ENCODE measurements at regions not wholly inside any gene's neighbourhood (a gene's known extent, or its start where the extent isn't known, plus 50 kb on each side); places are given as distances from the start of the nearest gene placed in this dataset.

DNA sequence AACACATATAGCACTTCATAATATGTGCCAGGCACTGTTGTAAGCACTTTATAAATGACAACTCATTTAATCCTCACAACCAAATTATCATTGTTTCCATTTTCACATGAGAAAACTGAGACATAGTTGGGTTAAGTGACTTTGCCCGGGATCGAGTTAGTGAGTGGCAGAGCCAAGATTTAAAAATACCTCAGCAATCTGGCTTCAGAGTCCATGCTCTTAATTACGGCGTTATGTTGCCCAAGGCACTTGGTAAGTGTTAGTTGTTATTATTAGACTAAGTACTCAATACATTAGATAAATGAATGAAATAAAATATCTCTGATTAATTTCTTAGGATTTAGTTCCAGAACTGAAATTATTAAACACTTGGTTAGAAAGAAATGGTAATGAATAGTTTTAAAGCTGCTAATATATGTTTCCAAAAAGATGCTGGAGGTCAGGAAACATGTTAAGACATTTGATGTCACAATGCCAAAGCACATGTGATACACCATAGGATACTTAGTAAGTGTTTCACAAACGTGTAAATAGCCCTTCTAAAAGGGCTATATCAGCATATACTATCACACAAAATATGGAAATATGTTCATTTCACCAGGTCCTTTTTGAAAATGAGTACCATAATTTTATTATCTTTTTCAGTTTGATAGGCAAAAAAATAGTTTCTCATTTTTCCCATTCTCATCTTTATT, 301.9 kb downstream of the GPAT3 start:
- DNase-seq = no peak

DNA sequence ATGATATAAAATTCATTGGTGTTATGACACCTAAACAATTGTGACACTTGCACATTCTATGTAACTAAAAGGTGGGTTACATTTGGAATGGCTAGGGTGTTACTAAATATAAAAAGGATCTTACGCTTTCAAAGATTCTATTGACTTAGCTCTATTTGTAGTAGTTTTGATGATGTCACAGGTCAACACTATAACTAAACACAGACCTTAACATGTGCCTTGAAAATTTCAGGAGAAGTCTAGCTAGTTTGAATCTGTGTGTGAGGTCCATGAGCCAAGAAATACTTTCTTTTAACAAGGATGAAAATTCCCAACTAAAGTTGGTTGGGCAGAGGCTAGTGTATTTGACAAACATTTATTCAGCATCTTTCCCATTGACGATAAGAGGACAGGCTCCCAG, 298.0 kb downstream of the GPAT3 start:
- no peak for DNase-seq

DNA sequence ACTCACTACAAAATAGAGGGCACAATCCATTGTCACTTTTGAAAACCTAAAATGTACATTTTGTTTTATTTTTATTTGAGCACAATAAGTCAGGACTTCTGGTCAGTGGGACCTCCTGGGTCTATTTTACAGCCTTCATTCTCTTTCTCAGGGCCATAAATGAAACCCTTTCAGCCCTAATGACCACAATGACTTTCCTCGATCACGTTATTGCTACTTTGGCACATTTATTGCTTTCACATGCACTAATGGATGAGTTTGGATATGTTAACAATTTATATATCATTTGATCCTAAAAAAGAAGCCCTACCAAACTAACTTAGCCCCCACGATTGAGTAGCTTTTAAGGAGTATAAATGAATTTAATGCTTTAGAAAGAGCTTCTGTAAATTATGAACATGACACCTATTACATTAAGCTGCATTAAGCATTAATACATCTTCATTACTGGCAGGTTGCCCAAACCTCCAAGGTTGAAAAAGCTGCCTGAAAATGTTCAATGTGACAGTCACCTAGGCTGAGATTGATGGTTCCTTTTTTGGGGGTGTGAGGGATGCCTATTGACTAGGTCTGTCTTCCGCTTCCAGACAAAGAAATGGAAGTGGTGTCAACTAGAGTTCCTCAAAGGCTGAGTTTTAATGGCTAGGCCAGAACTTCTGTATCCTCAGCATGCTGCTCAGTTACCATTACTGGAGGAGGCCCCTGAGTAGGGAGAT, 296.4 kb downstream of the GPAT3 start:
- no peak for DNase-seq

DNA sequence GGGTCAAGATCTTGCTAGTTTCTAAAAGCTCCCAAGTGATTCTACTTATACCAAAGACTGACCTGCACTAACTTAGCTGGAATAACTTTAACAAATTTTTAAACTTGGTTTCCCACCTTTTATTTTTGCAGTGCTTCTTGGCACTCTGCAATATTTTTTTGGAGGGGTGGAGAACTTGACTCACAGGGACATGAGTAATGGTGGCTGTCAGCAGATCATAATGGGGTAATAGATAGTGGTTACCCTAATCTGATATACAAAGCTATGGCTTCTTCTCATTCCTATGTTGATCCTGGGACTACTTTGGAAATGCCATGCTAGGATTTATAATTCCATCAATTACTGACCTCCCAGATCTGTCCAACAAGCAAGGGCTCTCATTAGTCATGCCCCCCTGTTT, 295.7 kb downstream of the GPAT3 start:
- no peak for DNase-seq

DNA sequence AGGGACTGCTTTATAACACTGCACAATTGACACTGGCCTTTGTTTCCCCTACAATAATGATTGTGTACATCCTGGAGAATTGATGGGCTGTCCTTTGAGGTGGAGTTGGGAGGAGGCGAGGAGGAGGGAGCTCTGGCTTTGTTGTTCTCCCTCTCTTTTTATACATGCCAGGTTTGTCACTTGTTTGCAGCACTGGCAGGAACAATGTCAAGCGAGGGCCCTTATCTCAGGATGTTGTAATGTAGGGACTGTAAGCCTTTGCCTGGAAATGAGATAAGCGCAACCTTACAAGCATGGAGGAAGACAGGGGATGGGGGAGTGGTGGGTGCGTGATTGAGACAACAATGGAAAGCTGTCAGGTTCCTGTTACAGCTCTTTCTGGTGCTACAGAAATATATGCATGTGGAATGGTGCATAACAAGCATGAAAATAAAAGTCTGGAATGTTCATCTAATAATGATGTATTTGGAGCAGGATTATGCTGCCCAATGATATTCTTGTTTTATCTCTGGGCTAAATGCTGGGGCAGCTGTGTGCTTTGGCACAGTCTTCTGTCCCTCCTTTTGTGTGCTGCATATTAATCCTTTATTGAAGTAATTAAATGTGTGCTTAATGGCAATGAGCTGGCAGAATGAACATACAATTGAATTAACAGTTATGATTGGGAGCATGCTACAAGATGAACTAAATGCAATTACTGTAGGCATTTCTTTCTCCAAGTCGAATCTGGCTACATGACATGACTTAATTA, 294.4 kb downstream of the GPAT3 start:
- no peak for DNase-seq

DNA sequence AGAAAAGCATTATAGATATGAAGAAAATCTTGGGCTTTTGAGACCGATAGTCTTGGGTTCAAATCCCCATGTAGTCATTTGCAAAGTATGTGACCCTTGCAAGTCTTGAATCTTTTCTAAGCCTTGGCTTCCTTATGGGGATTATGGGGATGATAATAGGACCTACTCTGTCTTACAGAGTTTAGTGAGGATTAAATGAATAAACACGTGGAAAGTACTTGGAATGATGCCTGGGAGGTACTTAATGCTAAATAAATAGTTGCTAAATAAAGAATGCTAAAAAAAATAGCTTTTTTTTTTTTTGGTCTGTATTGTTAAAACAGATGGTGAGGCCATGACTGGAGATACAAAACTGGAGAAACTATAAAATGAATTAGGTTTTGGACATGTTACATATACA, 292.7 kb downstream of the GPAT3 start:
- peak; percentile 9 for DNase-seq

DNA sequence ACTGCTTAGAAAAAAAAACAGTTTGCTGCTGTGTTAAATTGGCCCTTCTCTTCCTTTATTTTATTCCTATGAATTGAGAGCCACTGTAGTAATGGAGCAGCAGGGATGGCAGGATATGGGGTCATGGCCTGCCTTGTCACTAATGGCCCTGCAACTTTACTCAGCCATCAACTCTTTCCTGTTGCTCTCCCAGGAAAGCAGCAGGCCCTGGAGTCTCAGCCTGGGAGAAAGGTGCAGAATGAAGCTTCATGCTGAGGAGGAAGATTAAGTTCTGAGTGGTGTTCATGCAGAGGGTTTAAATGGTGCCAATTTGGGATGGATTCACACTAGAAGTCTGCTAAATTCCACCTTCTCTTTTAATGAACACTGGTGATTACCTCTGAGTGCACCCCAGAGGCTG, 285.6 kb downstream of the GPAT3 start:
- DNase-seq = no peak

DNA sequence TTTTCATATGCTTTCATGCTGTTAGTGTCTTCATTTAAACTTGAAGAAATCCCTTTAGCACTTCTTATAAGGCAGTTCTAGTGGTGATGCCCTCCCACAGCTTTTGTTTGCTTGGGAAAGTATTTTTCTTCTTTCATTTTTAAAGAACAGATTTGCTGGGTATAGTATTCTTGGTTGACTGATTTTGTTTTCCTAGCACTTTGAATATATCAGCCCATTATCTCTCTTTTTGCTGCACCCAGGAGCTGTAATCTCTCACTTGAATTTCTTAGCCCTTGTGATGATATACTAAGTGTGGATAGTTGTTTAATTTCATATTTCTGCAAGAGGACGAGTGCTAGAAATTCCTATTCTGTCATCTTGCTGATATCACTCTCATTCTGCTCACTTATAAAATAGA, 283.7 kb downstream of the GPAT3 start:
- DNase-seq = no peak

DNA sequence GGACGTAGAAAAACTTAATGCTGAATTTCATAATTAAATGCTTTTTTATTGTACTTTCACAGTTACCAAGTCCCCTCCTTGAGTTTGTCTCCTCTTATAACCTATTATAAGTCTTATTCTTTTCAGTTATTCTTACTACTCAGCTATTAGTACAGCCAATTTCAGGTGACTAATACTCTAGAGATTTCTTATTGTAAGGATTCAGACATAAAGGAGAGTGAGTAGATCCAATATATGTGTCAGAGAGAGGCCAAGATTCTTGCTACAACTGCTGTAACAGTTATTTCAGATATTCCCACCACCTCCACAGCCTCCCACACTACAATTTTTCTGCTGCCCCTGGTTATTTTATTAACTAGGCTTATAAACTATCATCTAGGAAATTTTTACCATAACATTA, 274.5 kb downstream of the GPAT3 start:
- no peak for DNase-seq

DNA sequence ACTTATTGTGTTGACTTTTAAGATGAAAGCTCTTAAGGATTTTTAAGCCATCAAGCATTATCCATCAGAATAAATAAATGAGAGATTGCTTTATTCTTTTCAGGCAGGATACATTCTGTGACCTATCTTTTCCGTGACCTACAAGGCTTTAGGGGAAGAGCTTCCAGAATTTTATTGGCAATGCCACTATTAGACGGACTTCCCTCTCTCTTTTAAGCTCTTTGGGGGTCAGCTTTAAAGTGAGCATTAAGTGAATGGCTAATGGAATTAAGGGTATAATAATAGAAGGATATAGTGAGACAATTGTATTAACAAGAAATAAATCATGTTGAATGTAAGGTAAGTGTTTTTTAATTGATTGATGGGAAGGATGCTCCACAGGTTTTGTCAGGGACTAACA, 273.7 kb downstream of the GPAT3 start:
- DNase-seq = no peak

DNA sequence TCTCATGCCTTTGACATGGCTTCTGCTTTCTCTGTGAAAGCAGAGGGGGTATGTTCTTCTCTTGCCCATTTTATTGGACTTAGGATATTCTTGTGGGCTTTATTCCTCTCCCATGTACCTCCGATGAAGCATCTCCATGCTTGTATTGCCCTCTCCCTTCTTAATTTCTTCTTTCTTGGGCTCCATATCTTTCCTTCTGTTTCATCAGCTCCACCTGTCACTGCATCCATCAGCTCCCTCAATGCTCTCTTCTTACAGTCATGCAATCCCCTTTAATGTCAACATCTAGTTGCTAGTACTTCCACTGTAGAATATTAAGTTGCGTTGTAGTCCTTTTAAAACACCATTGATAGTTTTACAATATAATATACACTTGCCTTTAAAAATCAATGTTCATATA, 257.6 kb downstream of the GPAT3 start:
- no peak for DNase-seq

DNA sequence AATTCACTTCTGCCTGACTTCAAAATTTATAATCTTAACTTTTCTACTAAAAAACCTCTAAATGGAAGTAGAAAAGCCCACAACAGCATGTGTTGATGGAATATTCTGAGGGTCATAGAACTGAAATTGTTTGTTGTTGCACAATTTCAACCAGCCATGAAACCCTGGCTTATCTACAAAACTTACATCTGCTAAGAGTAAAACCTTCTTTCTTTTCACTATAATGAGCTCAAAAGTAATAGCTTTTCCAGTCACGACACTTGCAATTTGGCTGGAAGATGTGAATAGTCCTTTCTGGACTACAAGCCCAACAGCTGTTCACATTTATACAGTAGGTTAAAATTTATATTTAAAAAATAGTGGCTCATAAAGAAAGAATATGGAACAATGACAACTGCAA, 250.0 kb downstream of the GPAT3 start:
- DNase-seq = no peak

DNA sequence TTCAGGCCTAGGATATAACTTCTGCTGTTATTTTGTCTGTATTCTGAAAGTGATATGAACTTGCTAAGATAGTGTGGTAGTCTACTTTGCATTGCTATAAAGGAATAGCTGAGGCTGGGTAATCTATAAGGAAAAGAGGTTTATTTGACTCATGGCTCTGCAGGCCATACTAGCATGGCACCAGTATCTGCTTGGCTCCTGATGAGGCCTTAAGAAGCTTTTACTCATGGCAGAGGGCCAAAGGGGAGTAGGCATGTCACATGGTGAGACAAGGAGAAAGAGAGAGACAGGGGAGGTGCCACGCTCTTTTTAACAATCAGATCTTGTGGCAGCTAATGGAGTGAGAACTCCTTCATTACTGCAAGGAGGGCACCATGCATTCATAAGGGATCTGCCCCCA, 247.3 kb downstream of the GPAT3 start:
- DNase-seq = no peak

DNA sequence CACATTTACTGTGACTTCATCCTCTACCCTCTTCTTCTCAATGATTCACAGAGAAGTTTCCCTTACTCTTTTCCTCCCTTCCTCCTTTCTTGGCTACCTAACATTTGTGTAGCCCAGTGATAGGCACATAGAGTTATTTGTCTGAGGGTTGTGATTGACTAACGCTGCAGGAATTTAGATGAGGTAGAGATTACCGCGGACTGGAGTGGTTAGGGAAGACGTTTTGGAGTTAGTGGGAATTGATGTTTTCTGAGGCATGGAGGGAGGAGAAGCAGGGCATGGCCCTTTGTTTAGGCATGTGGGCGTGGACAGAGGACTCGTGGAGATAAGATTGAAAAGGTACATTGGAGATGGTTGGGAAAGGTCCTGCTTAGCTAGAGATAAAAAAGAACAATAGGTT, 246.7 kb downstream of the GPAT3 start:
- DNase-seq = no peak

DNA sequence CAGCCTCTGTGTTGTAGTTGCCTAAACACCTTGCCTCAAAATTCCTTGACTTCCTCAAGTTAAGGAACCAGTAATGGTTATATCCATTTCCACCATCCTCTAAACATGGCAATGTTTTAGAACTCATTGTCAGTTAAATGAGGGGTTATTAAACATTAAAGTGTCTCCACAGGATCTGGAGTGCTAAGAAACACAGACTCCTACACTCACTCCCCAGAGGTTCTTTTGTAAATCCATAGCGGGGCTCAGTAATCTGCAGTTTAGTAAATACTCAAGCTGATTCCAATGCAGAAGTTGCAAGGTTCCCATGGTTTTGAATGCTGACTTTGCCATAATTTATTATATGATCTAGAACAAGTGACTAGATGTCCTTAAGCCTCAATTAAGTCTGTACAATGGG, 245.5 kb downstream of the GPAT3 start:
- no peak for DNase-seq

DNA sequence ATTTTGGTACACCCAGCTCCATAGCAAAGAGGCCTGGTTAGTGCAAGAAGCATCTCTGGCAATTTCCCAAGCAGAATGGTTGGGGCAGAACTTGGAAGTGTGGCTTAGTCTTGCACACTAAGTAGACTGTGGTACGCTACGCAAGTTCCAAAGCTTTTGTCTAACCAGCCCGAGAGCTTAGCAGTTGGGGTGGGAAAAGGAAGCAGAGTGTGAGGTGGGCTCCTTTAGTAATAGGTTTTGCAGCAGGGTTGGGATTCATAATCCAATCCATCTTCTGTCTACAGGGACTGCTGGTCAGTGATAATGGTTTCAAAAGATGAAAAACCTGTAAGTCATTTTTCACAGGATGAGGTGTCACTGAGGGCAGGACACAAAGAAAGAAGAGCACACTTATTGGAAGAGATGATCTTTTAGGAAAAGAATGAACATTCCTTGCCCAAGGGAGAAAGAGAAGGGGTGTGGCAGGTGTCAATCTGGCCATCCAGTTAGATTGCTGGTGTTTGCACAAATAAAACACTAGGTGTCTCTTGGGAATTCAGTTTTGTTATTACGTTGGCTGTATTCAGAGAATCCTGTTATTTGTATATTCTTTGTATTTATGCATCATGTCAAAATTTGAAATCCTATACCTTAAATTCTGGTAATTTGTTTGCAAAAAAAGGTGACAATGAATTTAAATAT, 244.3 kb downstream of the GPAT3 start:
- no peak for DNase-seq

DNA sequence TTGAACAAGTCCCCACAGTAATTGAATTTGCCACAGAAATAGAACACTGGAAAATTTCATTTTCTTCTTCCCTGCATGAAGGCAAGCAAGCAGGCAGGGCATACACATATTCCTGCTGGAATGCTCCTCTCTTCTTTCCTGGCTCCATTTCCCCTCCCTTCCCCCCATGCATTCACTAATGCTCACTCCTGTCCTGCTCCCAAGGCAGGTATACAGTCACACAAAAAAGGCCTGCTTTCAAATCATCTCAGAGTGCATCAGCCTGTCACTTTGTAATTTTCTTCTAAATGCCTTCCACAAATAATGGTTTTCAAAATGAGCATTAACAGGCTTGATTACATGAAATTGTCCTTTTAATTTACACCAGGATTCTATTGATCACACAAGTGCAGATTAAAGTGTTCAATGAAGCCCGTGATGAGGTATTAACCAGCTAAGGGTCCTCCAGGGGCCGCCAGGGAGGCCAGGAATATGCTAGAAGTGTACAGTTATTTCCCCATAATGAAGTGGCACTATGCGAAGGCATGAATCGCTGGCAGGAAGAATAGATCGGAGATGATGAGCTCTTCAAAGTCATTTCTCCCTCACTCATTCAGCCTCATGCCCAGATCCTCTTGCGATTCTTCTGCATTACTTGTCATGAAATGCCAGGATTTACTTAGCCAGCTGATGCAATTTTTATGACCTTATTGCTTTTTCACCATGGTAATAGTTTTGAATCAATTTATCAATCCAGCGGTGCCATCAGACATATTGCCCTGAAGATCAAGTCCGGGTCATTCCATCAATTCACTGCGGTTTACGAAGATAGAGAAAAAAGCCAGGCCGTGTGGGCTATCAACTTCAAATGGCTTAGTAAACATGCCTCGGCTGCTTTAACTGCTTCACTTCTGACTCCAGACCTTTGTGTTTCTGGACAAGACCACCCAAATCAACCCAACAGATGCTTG, 243.5 kb downstream of the GPAT3 start:
- no peak for DNase-seq

DNA sequence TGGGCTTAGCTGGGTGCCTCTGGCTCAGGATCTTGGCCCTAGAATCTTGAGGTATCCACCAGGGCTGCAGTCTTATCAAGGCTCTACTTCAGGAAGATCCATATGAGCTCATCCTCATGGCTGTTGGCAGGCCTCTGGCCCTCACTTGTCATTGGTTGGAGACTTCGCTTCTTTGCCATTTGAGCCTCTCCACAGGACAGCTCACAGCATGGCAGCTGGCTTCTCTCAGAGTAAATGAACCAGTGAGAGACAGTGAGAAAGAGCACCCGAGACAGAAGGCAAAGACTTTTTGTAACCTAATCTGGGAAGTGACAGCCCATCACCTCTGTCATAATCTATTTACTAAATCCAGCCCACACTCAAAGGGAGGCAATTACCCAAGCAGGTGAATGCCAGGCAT, 236.8 kb downstream of the GPAT3 start:
- DNase-seq = no peak

DNA sequence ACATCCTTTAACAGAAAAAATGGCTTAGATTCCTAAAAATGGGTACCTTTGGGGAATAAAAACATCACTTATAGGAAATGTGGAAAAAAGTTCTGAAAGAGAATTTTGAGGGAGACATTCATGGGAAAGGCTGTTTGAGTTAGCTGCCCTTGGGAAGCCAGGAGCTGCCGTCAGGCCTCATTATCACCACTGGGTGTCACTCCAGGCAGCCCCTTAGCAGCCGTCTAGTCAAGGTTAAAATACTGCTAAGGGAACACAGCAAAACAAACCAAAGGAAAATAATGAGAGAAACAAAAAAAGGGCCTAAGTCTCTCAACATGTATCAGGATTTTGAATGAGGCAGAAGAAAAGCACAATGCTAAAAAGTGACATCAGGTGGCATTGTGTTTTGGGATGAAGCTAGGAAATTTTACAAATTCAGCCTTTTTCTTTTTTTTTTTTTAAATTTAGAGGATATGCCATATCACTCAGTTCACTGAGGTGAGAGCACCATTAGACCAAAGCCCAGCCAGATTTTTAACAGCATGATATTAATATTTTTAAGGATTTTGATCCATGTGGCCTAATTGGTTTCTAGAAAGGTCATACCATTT, 235.3 kb downstream of the GPAT3 start:
- DNase-seq = peak; percentile 44

DNA sequence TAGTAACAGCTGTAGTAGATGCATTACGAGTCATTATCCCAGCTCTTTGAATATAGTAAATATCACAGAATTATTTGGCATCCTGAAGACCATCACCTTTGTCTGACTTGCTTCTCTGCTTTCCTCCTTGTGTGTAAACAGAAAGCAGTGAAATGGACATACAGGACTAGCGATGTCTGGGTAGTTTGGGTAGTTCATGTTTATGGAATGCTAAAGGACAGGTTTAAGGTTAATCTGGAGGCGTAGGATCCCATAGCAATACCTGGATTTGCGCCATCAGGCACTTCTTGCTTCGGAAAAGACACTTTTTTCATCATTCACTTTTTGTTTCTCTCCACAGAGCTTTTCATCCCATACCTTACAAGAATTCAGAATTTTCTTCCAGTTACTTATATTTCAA, 232.2 kb downstream of the GPAT3 start:
- DNase-seq = no peak

DNA sequence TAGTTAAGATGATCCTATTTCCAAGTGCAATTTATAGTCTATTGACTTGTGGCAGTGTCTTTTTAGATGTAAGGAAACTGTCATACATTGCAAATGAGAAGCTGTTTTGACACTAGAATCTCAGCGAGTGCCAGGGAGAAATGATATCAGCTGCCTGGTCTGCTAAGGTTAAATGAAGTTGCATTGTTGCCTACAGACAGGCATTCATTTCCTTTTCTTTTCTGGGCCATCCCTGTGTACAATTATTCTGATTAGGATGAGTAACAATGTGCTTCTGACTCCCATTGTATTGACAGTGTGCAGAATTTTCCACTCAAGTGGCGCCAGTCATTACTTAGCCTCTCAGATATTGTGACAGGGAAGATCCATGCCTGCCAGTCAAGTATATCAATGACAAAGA, 231.2 kb downstream of the GPAT3 start:
- DNase-seq = no peak

DNA sequence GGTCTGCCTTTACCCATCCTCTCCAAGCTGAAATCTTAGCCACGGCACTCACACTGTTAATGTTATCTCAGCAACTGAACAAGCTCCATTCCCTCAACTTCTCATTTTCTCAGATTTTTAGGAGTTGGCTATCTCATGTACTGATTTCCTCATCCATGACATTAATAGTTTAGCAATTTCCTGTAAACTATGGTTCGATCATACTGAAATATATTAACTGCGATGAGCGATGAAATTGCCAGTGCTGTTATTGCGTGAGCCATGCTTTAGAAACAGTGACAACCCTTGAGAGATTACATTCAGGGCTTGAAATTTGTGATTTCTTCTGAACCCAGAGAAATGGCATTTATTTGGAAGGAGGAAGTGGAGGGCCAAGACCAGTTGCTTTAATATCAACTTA, 223.7 kb downstream of the GPAT3 start:
- DNase-seq = no peak
